Memory B cell (primary cell): ENCODE measurements at regions not wholly inside any gene's neighbourhood (a gene's known extent, or its start where the extent isn't known, plus 50 kb on each side); places are given as distances from the start of the nearest gene placed in this dataset.

ENCODE experiments used
- ATAC-seq: fragments of 150-1000 bp; cut with Tn5 transposase; 2 replicates; pipeline ENCODE4 v1.10.0; 2021; ENCODE audit warnings: low read depth, mild to moderate bottlenecking, moderate library complexity
- DNase-seq, 2 donors: peaks; one replicate each; pipeline ENCODE4 v3.0.0; 2022; ENCODE audit warnings: low spot score in 2 of 2
- H3K27ac Mint-ChIP-seq: one replicate; pipeline ENCODE4 v1.8.0; 2022; ENCODE audit warnings: mild to moderate bottlenecking, moderate library complexity, mixed read lengths
- H3K27me3 Mint-ChIP-seq: one replicate; pipeline ENCODE4 v1.8.0; 2022; ENCODE audit warnings: mixed read lengths
- H3K36me3 Mint-ChIP-seq: one replicate; pipeline ENCODE4 v1.8.0; 2022; ENCODE audit warnings: mild to moderate bottlenecking, mixed read lengths
- H3K4me1 Mint-ChIP-seq: one replicate; pipeline ENCODE4 v1.8.0; 2022; ENCODE audit warnings: mixed read lengths
- H3K4me3 Mint-ChIP-seq: one replicate; pipeline ENCODE4 v1.8.0; 2022; ENCODE audit warnings: mild to moderate bottlenecking, moderate library complexity, mixed read lengths
- H3K9me3 Mint-ChIP-seq: one replicate; pipeline ENCODE4 v1.8.0; 2022; ENCODE audit warnings: mixed read lengths

GRCh38 chr16:16871196-16871595 lies 492.3 kb downstream of the NPIPA7 start:
- DNase-seq (no peak), ATAC-seq (no peak)
- no peaks in the 10 kb centered on the region for H3K9me3 Mint-ChIP-seq
- no peak overlapping the region for H3K27ac Mint-ChIP-seq
- H3K4me3 Mint-ChIP-seq: no peak overlapping the region
- no peaks in the 10 kb centered on the region for H3K4me1 Mint-ChIP-seq
- H3K36me3 Mint-ChIP-seq: no peaks in the 10 kb centered on the region
- peaks cover 20% of the 10 kb centered on the region for H3K27me3 Mint-ChIP-seq

GRCh38 chr16:16877061-16877460 lies 498.1 kb downstream of the NPIPA7 start:
- ATAC-seq (no peak), DNase-seq (no peak)
- Mint-ChIP-seq H3K4me1 (no peaks in the 10 kb centered on the region), H3K9me3 (peaks cover 3% of the 10 kb centered on the region), H3K4me3 (no peak overlapping the region), H3K27me3 (peaks cover 15% of the 10 kb centered on the region), H3K36me3 (no peaks in the 10 kb centered on the region), H3K27ac (no peak overlapping the region)

- no peak overlapping the region for H3K4me3 Mint-ChIP-seq
- ATAC-seq (no peak), DNase-seq (no peak)
- no peaks in the 10 kb centered on the region for H3K4me1 Mint-ChIP-seq
- peaks cover 3% of the 10 kb centered on the region for H3K9me3 Mint-ChIP-seq
- H3K27me3 Mint-ChIP-seq: peaks cover 12% of the 10 kb centered on the region
- no peaks in the 10 kb centered on the region for H3K36me3 Mint-ChIP-seq
- no peak overlapping the region for H3K27ac Mint-ChIP-seq
Measured at GRCh38 chr16:16879567-16880251, 500.8 kb downstream of the NPIPA7 start.

- no peaks in the 10 kb centered on the region for H3K36me3 Mint-ChIP-seq
- ATAC-seq (no peak), DNase-seq (no peak)
- no peak overlapping the region for H3K27ac Mint-ChIP-seq
- H3K9me3 Mint-ChIP-seq: peaks cover 3% of the 10 kb centered on the region
- H3K4me3 Mint-ChIP-seq: no peak overlapping the region
- H3K27me3 Mint-ChIP-seq: peaks cover 11% of the 10 kb centered on the region
- H3K4me1 Mint-ChIP-seq: no peaks in the 10 kb centered on the region
Measured at GRCh38 chr16:16881814-16882213, 502.9 kb downstream of the NPIPA7 start.

- Mint-ChIP-seq H3K4me3 (no peak overlapping the region), H3K27ac (no peak overlapping the region), H3K27me3 (peaks cover 7% of the 10 kb centered on the region), H3K36me3 (no peaks in the 10 kb centered on the region), H3K4me1 (no peaks in the 10 kb centered on the region), H3K9me3 (peaks cover under 1% of the 10 kb centered on the region)
- ATAC-seq: no peak
- no peak for DNase-seq
Measured at GRCh38 chr16:16882766-16883165, 503.8 kb downstream of the NPIPA7 start.

GRCh38 chr16:16884451-16884850 lies 505.5 kb downstream of the NPIPA7 start:
- no peak for DNase-seq
- no peaks in the 10 kb centered on the region for H3K36me3 Mint-ChIP-seq
- H3K27me3 Mint-ChIP-seq: peaks cover 4% of the 10 kb centered on the region
- H3K9me3 Mint-ChIP-seq: no peaks in the 10 kb centered on the region
- H3K4me1 Mint-ChIP-seq: no peaks in the 10 kb centered on the region
- ATAC-seq: no peak
- H3K27ac Mint-ChIP-seq: no peak overlapping the region
- no peak overlapping the region for H3K4me3 Mint-ChIP-seq

GRCh38 chr16:16887193-16887592 lies 508.3 kb downstream of the NPIPA7 start:
- H3K27ac Mint-ChIP-seq: no peak overlapping the region
- H3K4me3 Mint-ChIP-seq: no peak overlapping the region
- DNase-seq (no peak), ATAC-seq (no peak)
- no peaks in the 10 kb centered on the region for H3K9me3 Mint-ChIP-seq
- no peaks in the 10 kb centered on the region for H3K36me3 Mint-ChIP-seq
- no peaks in the 10 kb centered on the region for H3K4me1 Mint-ChIP-seq
- H3K27me3 Mint-ChIP-seq: no peaks in the 10 kb centered on the region

- H3K27ac Mint-ChIP-seq: no peak overlapping the region
- H3K4me1 Mint-ChIP-seq: no peaks in the 10 kb centered on the region
- ATAC-seq: no peak
- no peaks in the 10 kb centered on the region for H3K9me3 Mint-ChIP-seq
- DNase-seq: no peak
- H3K4me3 Mint-ChIP-seq: no peak overlapping the region
- no peaks in the 10 kb centered on the region for H3K27me3 Mint-ChIP-seq
- H3K36me3 Mint-ChIP-seq: no peaks in the 10 kb centered on the region
Measured at GRCh38 chr16:16890964-16891363, 512.0 kb downstream of the NPIPA7 start.

GRCh38 chr16:16904601-16905000 lies 525.7 kb downstream of the NPIPA7 start:
- H3K27me3 Mint-ChIP-seq: peaks cover 5% of the 10 kb centered on the region
- peaks cover 13% of the 10 kb centered on the region for H3K9me3 Mint-ChIP-seq
- no peak for DNase-seq
- H3K27ac Mint-ChIP-seq: no peak overlapping the region
- no peak overlapping the region for H3K4me3 Mint-ChIP-seq
- H3K36me3 Mint-ChIP-seq: no peaks in the 10 kb centered on the region
- no peak for ATAC-seq
- H3K4me1 Mint-ChIP-seq: no peaks in the 10 kb centered on the region

GRCh38 chr16:16905850-16906249 lies 526.9 kb downstream of the NPIPA7 start:
- no peaks in the 10 kb centered on the region for H3K36me3 Mint-ChIP-seq
- H3K9me3 Mint-ChIP-seq: peaks cover 7% of the 10 kb centered on the region
- no peak for ATAC-seq
- no peak overlapping the region for H3K4me3 Mint-ChIP-seq
- peaks cover 6% of the 10 kb centered on the region for H3K27me3 Mint-ChIP-seq
- H3K27ac Mint-ChIP-seq: no peak overlapping the region
- DNase-seq: no peak
- H3K4me1 Mint-ChIP-seq: no peaks in the 10 kb centered on the region

GRCh38 chr16:16907089-16907488 lies 528.1 kb downstream of the NPIPA7 start:
- Mint-ChIP-seq H3K4me3 (no peak overlapping the region), H3K9me3 (peaks cover 11% of the 10 kb centered on the region), H3K27ac (no peak overlapping the region), H3K4me1 (no peaks in the 10 kb centered on the region), H3K36me3 (peaks cover 1% of the 10 kb centered on the region), H3K27me3 (peaks cover 12% of the 10 kb centered on the region)
- no peak for ATAC-seq
- no peak for DNase-seq

GRCh38 chr16:16908077-16908476 lies 529.1 kb downstream of the NPIPA7 start:
- H3K4me1 Mint-ChIP-seq: no peaks in the 10 kb centered on the region
- ATAC-seq (no peak), DNase-seq (no peak)
- peaks cover 10% of the 10 kb centered on the region for H3K9me3 Mint-ChIP-seq
- H3K27me3 Mint-ChIP-seq: peaks cover 15% of the 10 kb centered on the region
- no peak overlapping the region for H3K4me3 Mint-ChIP-seq
- peaks cover 2% of the 10 kb centered on the region for H3K36me3 Mint-ChIP-seq
- H3K27ac Mint-ChIP-seq: no peak overlapping the region

GRCh38 chr16:16909126-16909525 lies 530.2 kb downstream of the NPIPA7 start:
- ATAC-seq (no peak), DNase-seq (no peak)
- H3K4me1 Mint-ChIP-seq: no peaks in the 10 kb centered on the region
- H3K27me3 Mint-ChIP-seq: peaks cover 15% of the 10 kb centered on the region
- H3K36me3 Mint-ChIP-seq: peaks cover 2% of the 10 kb centered on the region
- no peak overlapping the region for H3K27ac Mint-ChIP-seq
- H3K9me3 Mint-ChIP-seq: peaks cover 8% of the 10 kb centered on the region
- no peak overlapping the region for H3K4me3 Mint-ChIP-seq

GRCh38 chr16:16910666-16911065 lies 531.7 kb downstream of the NPIPA7 start:
- no peak overlapping the region for H3K27ac Mint-ChIP-seq
- no peaks in the 10 kb centered on the region for H3K4me1 Mint-ChIP-seq
- H3K4me3 Mint-ChIP-seq: no peak overlapping the region
- peaks cover 8% of the 10 kb centered on the region for H3K9me3 Mint-ChIP-seq
- peaks cover 2% of the 10 kb centered on the region for H3K36me3 Mint-ChIP-seq
- ATAC-seq: no peak
- H3K27me3 Mint-ChIP-seq: peaks cover 13% of the 10 kb centered on the region
- no peak for DNase-seq

GRCh38 chr16:16915771-16916170 lies 536.8 kb downstream of the NPIPA7 start:
- DNase-seq (no peak), ATAC-seq (no peak)
- Mint-ChIP-seq H3K4me3 (no peak overlapping the region), H3K4me1 (no peaks in the 10 kb centered on the region), H3K9me3 (peaks cover 8% of the 10 kb centered on the region), H3K27ac (no peak overlapping the region), H3K36me3 (peaks cover 2% of the 10 kb centered on the region), H3K27me3 (peaks cover 17% of the 10 kb centered on the region)
